Fibroblast of lung (primary cell): ENCODE measurements at regions not wholly inside any gene's neighbourhood (a gene's known extent, or its start where the extent isn't known, plus 50 kb on each side); places are given as distances from the start of the nearest gene placed in this dataset.

Experiments
- CTCF ChIP-seq, 2 donors: IDR thresholded peaks in 1 of 2; conservative IDR thresholded peaks in 1 of 2; 1 replicate in 1 of 2; 2 replicates in 1 of 2; pipeline ENCODE4 v1.5.1; 2011 to 2012; ENCODE audit warnings: low read length in 2 of 2, control low read depth in 1 of 2, inconsistent platforms in 1 of 2, low read depth in 1 of 2, mild to moderate bottlenecking in 1 of 2
- EZH2 ChIP-seq: IDR thresholded peaks from 2 replicates; pipeline ENCODE4 v1.5.1; 2012; ENCODE audit warnings: low read length, control low read depth, mild to moderate bottlenecking; ENCODE audit errors: missing control alignments

GRCh38 chr15:94125156-94125555, 106.2 kb upstream of the MCTP2 start:
- TF ChIP-seq CTCF (conservative IDR thresholded peaks at IDR 0.05 in 1 of 2, IDR thresholded peaks at IDR 0.05 in 1 of 2; ENCODE audit: low read depth in 1 of 2, low read length in 2 of 2) (no peak), EZH2 (no peak)
